GM19351 (cell line): ENCODE measurements at regions not wholly inside any gene's neighbourhood (a gene's known extent, or its start where the extent isn't known, plus 50 kb on each side); places are given as distances from the start of the nearest gene placed in this dataset.
"Not testable (repeated sequence)": the region's sequence is repeated elsewhere in the genome, so short reads cannot be mapped to it uniquely, and the experiment has no call there.

Experiments
- ATAC-seq: cut with Tn5 transposase; IDR thresholded peaks from one replicate; pipeline ENCODE4 v1.9.1; 2021; ENCODE audit warnings: mild to moderate bottlenecking, moderate library complexity; ENCODE audit not compliant: unreplicated experiment

DNA sequence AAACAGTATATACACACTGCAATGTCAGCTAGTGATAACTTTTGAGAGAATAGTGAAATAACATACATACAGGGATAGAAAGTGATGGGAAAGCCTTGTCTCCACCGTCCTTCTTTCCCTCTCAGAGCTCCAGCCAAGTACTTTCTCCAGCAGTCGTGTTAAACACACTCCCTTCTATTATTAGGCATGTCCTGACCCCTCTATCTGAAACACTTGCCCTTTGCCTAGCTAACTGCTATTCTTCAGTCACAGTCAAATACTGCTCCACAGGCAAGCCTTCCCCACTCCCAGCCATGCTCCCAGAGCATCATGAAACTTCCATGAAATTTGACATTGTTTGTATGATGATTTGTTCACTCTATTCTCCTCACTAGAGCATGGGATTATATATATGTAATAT, 291.1 kb downstream of the TRIML1 start:
- no peak for ATAC-seq

DNA sequence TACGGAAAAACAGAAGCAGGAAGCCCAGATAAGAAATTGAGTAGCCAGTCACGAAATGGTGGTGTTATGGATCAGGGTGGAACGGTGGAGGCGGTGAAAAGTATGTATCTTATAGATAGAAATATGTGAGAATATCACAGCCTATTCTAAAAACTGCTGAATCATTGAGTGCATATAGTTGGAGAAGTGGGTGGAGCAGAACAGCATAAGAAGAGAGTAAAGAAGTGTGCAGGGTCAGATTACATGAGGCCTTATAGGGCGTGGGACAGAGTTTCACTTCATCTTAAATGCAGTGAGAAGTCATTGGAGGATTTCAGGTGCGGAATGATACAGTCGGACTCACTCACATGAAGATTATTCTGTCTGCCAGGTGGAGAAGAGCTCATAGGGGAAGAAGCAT, 293.1 kb downstream of the TRIML1 start:
- no peak for ATAC-seq

DNA sequence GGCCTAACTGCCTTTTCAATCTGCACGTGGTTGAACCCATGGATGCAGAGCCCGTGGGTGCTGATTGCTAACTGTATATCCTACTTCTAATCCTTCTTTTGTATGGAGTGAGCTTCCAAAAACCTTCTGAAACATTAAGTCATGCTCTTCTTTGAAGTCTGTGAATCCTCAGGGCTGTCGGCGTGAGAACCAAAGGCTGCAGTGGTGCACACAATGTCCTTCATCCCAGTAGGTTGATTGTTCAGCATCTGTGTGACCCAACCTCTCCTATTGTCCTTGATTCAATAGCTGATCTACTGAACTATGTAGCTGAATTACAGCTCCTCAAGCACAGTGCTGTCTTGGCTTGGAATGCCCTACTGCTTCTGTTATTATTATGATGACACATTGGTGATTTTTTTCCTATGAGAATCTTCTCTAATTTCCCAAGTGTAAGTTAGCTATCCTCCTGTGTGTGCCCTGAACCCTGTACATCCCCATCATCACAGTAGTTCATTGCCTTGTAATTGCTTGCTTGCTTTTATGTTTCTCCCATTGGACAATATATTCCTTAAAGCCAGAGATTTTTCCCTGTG, 294.6 kb downstream of the TRIML1 start:
- no peak for ATAC-seq

DNA sequence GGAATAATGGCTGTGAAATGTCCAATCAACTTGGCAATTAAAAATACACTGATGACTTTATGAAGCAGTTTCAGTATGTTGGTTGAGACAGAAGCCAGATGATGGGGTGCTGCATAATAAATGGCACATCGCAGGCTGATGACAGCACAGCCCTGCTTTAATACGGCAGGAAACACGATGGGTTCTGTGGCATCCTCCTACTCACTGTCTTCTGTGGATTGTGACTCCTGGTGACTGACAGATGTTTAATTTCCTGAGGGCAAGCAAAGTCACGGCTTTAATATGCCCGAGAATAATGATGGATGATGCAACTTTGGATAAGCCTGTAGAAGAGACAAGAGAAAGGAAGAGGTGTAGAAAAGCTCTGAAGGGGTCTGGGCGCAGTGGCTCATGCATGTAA, 295.4 kb downstream of the TRIML1 start:
- ATAC-seq = no peak

DNA sequence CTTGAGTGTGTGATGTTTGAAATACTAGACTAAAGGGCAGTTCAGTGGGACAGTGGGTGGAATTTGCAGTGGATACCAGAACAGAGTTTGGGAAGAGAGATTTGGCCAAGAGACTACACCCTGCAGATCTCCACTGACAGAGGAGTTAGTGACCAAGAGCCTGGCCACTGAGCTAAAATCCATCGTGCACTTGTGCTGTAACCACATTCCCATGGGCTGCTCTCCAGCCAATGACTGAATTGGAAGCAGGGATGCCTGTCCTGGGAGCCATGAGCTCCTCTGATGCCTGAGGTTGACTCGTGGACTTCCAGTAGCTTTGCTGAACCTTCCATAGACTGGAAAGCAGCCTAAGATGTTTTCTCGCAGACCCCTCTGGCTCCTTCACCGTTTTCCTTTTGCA, 296.1 kb downstream of the TRIML1 start:
- ATAC-seq = no peak

DNA sequence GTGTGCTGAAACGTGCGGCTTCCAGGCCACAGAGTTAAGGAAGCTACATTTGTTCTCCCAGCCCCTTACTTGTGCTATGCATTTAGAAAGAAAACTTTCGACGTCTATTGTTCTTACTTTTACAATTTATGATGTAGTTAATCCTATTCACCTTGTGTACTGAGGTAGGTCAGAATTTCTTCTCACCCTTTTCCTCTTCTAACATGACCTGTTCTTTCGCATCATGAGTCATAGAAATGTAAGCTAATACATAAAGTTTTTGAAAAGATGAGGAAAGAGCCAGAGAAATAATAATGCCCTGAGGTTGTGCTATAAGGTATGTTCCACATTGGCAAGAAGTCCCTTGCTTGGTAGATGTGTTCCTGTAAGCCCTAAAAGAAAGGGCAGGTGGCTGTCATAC, 298.3 kb downstream of the TRIML1 start:
- ATAC-seq = no peak

DNA sequence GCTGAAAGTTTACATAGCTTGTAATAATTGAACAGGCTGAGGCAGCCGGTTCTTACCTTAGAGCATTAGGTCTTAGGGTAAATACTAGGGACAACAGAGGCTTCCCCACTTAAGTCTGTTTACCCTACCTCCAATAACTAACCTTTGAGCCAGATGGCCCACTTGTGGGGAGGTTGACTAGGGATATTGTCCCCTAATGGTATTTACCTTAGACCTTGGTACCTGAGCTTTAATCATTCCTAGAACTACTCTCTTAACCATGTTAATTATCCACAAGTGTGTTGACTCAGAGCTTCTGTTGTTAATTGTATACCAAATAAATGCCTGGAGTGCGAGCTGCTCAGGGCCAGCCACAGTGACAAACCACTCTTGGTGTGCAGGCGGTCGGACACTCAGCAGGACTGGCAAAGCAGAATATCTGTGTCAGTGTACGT, 299.2 kb downstream of the TRIML1 start:
- not testable (repeated sequence) for ATAC-seq

DNA sequence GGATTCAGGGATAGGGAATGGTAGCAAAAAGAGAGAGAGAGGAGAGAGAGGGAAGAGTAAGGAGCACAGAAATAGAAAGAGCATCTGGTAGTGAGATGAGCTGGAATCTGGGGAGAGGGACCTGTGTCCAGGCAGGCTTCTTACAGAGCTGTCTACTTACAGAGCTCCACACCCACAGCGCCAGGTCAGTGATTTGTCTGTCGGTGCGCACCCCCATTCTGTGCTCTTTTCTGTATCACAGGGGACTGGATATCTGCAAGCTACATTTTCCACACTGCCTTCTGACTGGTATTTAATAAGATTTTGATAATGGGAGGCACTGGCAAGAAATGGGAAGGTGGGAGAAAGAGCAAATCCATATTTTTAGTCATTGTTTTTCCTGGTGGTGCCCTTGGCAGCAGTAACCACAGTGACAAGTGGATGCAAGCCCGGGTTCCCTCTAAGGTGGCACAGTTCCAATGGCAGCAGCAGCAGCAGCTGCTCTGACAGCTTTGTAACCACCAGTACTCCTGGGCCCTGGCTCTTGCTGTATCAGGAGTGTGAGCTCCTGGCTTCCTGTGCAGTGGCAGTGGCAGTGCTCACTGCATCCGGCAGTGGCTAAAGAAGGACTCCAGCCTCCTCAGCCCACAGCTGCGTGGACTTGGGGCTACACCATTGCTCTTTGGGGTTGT, 300.5 kb downstream of the TRIML1 start:
- ATAC-seq = no peak

DNA sequence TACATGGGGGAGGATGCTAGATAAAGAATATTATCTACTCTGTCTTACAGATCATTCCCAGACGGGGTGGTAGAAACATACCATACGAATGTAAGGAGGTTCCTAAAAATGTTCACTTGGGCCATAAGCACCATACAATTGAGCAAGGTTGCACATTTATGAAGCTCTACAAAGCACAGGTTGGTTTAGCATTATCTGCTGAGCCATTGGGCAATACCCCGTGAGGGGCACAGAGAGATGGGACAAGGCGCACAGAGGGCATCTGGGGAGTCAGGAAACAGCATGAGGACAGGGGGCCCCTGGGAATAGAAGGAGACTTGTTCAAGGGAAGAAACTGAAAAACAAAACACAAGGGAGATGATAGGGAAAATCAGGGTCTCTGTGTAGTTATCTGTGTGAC, 305.3 kb downstream of the TRIML1 start:
- ATAC-seq = no peak

DNA sequence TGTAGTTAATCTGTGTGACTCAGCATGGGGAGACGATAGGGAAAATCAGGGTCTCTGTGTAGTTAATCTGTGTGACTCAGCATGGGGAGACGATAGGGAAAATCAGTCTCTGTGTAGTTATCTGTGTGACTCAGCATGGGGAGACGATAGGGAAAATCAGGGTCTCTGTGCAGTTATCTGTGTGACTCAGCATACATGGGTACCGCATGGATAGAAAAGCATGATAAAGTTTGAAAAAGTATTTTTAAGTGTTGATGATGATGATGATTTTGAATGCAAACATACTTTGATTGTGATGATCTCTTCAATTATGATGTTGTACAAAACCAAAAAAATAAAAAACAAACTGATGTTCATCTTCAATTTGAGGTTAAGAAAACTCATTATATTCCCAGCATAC, 309.8 kb downstream of the TRIML1 start:
- ATAC-seq = not testable (repeated sequence)

DNA sequence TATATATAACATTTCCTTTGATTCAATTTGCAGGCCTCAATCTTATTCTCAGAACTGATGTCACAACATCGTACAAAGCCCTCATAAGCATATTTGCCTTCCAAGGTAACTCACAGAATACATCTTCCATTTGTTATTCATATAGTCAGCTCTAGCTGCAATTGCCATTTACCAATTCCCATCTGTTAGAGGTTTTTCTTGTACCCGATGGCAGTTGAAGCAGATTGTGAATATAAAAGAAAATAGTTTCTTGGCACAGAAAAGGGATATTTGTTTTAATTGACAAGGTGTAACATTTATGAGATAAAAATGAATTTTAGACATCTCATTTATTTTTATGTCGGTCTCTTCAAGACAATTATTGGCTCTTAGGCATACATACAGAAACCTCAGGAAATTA, 311.3 kb downstream of the TRIML1 start:
- ATAC-seq = no peak

DNA sequence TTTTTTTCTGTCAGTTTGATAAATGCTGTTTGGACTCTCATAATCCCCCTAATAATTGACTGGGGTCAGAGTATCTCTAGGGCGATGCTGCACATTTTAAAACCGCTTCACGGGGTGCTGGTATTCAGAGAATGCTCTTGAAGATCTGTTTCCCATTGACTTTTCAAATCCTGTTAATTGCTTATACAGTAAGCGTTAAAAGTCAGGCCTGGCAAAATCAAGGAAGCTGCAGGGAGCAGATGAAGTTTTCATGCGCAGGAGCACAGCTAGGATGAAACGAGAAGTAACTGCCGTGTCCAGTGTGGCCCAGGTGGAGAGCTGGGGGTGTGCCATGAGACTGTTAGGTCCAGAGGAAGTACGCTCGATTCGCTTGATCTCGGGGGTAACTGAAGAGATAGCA, 312.9 kb downstream of the TRIML1 start:
- no peak for ATAC-seq

DNA sequence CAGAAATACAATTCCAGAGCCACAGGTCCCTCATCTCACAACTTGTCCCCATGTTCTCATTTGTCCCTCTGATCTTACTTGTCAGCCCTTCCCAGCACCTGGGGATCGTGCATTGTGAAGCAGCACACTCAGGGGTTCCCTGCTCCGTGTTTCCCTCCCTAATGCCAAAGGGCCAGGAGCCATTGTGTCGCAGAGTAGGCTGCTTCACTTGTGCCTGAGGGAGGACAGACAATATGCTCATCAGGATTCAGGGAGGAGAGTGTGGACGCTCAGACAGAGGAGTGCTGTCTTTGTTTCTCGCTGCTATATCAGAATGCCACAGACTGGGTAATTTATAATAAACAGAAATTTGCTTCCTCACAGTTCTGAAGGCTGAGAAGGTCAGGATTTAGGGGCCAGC, 315.3 kb downstream of the TRIML1 start:
- no peak for ATAC-seq

DNA sequence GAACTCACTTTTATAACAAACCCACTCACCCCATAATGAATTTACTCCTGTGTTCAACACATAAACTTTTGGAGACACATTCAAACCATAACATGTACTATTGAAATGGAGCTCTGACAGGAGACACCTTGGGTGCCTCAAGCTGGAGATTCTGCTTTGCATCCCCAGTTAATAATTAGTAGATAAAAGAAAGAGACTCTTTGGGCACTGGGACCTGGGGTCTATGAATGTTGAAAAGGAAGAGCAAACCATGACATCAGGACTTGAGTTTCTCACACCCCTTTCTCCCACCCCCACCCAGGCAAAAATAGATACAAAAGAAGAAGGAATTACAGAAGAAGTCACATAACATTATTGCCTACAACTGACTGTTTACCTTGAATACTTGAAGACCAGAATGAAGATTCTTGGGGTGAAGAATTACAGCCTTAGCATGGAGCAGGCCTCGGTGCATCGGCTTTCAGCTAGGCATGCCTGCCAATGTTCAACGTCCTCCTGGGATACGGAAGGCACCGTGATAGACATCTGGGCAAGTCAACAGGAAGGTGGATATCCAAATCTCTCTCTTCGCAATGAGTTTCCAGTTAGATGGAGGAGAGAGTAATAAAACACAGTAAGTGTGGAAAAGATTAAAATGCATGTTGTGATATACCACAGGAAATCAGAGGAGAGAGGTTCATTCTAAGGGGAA, 316.0 kb downstream of the TRIML1 start:
- ATAC-seq = no peak

DNA sequence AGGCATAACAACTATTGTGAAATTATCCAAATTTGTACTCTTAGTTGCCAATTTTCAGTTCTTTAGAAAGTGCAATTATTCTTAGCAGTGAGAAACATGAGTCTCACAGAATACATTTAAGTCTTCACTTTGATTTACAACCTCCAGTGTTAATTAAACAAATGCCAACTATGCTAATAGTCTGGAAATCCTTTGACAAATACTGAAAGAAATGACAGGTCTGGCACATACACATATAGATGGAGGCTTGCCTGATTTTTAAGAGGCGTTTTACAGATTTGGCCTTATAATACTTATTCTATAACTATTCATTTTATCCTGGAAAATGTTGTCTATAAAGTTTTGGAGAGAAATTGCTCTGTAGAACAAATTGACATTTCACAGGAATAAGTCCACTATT, 320.1 kb downstream of the TRIML1 start:
- no peak for ATAC-seq

DNA sequence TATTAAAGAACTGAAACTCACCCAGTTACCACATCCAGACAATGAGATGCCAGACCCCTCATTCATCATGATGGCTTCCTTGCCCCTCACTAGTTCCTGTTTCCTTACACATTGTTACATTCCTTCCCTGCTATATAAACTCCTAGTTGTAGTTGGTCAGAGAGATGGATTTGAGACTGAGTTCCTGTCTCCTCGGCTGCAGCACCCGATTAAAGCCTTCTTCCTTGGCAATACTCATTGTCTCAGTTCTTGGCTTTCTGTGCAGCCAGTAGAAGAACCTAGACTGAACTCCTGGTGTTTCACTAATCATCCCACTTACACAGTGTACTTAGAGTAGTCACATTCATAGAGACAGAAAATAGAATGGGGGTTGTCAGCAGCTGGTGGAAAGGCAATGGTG, 324.7 kb downstream of the TRIML1 start:
- ATAC-seq = no peak

DNA sequence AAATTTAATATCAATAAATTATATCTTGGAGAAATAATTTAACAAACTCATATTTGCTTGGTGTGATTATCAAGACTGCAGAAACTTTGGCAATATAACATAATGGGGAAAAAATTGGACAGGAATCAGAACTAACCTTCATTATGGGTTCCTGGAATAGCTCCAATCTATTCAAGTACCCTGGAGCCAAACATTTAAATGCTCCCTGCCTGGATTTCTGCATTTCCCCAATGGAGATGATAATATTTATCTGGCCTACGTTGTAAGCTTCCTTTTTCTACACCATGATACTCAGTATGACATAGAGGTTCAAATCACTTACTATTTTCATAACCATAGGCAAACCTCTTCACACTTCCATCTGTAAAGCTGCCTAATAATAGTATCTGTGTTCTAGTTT, 326.8 kb downstream of the TRIML1 start:
- no peak for ATAC-seq

DNA sequence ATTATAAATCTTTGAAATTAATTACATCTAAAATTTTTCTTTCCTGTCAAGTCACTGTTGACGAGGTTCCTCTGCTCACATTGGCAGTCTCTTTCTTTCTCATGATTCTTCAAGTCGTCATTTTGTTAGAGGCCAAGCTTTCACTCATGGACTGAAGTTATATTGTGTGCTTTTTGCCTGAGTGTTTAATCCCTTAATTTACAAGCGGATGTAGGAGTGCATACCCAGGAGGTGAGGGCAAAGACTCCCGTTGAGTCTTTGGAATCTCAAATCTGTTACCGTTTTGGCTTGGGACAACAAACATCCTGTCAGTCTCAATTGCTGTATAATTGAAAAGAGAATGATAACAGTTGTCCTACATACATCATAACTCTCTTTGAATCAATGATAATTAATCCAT, 345.0 kb downstream of the TRIML1 start:
- ATAC-seq = no peak

DNA sequence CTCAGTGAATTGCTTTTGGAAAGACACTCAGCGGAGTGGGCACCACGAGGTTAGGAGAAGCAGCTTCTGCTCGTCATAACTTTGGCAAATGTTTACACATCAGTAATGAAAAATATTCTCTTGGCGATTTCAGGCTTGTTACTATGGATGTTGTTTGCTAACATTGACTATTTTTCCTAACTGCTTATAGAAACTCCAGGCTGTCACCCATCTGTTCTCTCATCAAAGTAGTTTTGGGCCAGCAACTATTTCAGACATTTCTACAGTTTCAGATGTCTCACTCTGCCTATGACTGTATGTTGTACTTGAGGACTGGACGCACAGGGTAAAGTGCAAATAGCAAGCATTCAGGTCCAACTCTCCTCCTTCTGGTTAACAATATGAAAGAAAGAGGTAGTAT, 346.7 kb downstream of the TRIML1 start:
- no peak for ATAC-seq

DNA sequence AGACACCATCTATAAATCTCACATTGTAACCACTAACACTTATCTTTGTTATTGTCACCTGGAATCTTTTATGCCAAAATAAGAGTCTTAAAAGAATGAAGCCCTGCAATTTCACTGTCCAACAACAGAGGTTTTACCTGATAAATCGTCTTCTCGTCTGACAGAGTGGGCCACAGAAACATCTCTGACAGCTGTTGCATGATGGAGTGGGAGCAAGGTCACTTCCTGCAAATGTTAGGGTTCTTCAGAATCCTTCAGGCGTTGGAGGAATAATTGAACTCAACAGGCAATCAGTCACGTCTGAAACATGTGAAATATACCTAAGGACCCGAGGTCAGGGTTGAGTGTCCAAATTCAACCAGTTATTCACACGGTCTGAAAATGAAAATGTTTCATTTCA, 353.6 kb downstream of the TRIML1 start:
- ATAC-seq = no peak

DNA sequence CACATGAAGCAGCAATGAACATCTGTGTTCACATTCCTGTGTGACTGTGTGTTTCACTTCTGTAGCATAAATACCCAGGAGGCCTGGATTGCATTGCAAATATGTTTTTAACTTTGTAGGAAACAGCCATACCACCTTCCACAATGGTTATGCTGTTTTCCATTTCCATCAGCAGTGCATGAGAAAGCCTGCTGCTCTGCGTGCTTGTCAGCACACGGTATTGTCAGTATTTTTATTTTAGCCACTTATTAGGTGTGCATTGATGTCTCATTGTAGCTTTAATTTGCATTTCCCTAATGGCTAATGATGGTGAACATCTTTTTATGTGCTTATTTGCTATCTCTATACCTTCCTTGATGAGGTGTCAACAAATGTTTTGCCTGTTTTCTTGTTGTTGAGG, 355.9 kb downstream of the TRIML1 start:
- ATAC-seq = no peak

DNA sequence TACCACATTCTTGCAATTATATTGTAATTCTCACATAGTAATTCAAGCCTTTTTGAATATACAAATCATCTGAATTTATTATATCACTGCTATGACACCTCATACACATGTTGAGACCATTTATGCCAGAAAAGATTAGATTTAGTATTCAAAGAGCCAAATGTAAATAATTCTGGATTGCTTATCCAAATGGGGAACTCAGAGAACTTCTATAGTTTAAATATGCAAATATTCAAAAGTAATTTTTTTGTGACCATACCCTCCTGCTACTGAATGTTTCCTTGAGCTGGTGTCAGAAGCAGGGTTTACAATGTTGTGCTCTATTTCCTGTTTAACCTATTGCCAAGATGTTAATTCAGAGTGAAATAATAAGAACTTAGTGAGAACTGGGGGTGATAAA, 372.2 kb downstream of the TRIML1 start:
- ATAC-seq = no peak

DNA sequence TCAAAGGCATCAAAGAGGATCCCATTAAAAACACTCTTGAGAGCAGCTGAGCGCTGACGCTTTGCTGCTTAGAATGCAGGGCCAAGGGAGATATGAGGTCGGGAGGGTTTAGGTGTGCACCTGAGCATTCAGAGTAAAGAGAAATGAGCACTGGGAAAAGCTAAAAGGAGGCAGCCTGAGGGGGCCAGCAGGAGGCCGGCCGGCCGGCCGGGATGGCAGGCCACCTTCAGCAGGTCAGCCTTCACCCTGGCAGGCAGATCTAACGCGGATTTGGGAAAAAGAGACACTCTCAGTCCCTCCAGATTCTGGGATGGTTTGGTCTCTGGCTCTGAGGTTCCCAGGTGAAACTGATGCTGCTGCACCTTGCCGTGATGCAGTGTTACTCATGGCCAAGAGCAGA, 393.5 kb downstream of the TRIML1 start:
- no peak for ATAC-seq
